ENCODE measurements at regions not wholly inside any gene's neighbourhood (a gene's known extent, or its start where the extent isn't known, plus 50 kb on each side); places are given as distances from the start of the nearest gene placed in this dataset.

DNA sequence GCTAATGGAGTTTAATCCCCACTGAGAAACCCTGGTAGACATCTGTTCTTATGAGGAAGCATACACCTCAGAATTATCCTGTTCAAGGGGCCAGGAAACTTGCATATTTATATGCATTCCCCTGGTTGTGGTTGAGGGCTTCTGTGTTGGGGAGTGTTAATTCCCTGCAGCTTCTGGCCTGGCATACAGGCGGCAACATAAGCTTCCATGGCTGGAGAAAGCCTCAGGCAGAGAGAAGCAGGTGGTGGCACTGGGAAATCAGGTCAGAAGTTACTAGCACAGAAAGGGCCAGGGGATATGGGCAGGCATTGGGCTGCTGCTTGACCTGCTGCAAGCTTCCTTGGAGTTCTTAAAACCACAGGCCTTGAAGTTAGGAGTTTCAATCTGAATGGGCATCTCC is 166.1 kb upstream of the SEMA6A start:
- no peak overlapping the region for H3K27ac ChIP-seq (ENCODE audit: low read depth in 2 of 2, low read length in 1 of 2)
- no peaks in the 10 kb centered on the region for H3K27me3 ChIP-seq (ENCODE audit: control insufficient read depth in 1 of 2, insufficient read depth in 2 of 2, low read length in 2 of 2)
- no peaks in the 10 kb centered on the region for H3K9me3 ChIP-seq (ENCODE audit: control insufficient read depth in 2 of 2, insufficient read depth in 1 of 2, low read depth in 1 of 2, low read length in 1 of 2)
- 93 to 100% methylated on average over 1 of the region's 1 CpG for WGBS, 2 donors
- H3K4me3 ChIP-seq (ENCODE audit: low read depth in 1 of 2, low read length in 2 of 2) = no peak overlapping the region
- no peaks in the 10 kb centered on the region for H3K36me3 ChIP-seq (ENCODE audit: control insufficient read depth in 2 of 2, insufficient read depth in 2 of 2, low read length in 1 of 2)
- no peaks in the 10 kb centered on the region for H3K4me1 ChIP-seq (ENCODE audit: control insufficient read depth in 2 of 2, insufficient read depth in 2 of 2, low read length in 1 of 2)

GRCh38 chr5:116739571-116739970 is 164.9 kb upstream of the SEMA6A start:
- Histone ChIP-seq H3K9me3 (ENCODE audit: control insufficient read depth in 2 of 2, insufficient read depth in 1 of 2, low read depth in 1 of 2, low read length in 1 of 2) (no peaks in the 10 kb centered on the region), H3K4me3 (ENCODE audit: low read depth in 1 of 2, low read length in 2 of 2) (no peak overlapping the region), H3K36me3 (ENCODE audit: control insufficient read depth in 2 of 2, insufficient read depth in 2 of 2, low read length in 1 of 2) (no peaks in the 10 kb centered on the region), H3K27me3 (ENCODE audit: control insufficient read depth in 1 of 2, insufficient read depth in 2 of 2, low read length in 2 of 2) (no peaks in the 10 kb centered on the region), H3K27ac (ENCODE audit: low read depth in 2 of 2, low read length in 1 of 2) (no peak overlapping the region), H3K4me1 (ENCODE audit: control insufficient read depth in 2 of 2, insufficient read depth in 2 of 2, low read length in 1 of 2) (peaks cover 2% of the 10 kb centered on the region in 2 donors)
- WGBS, 2 donors = 39 to 64% methylated on average over 9 of the region's 9 CpGs

- no peaks in the 10 kb centered on the region for H3K36me3 ChIP-seq (ENCODE audit: control insufficient read depth in 2 of 2, insufficient read depth in 2 of 2, low read length in 1 of 2)
- H3K9me3 ChIP-seq (ENCODE audit: control insufficient read depth in 2 of 2, insufficient read depth in 1 of 2, low read depth in 1 of 2, low read length in 1 of 2) = no peaks in the 10 kb centered on the region
- H3K27me3 ChIP-seq (ENCODE audit: control insufficient read depth in 1 of 2, insufficient read depth in 2 of 2, low read length in 2 of 2) = no peaks in the 10 kb centered on the region
- no peak overlapping the region for H3K27ac ChIP-seq (ENCODE audit: low read depth in 2 of 2, low read length in 1 of 2)
- peaks cover 2 to 5% of the 10 kb centered on the region in 2 donors for H3K4me1 ChIP-seq (ENCODE audit: control insufficient read depth in 2 of 2, insufficient read depth in 2 of 2, low read length in 1 of 2)
- WGBS, 2 donors = 50 to 54% methylated on average over 6 of the region's 6 CpGs
- no peak overlapping the region for H3K4me3 ChIP-seq (ENCODE audit: low read depth in 1 of 2, low read length in 2 of 2)
Measured at GRCh38 chr5:116738615-116739261, 164.1 kb upstream of the SEMA6A start.

GRCh38 chr5:116738239-116738614 is 163.6 kb upstream of the SEMA6A start:
- no peak overlapping the region for H3K27ac ChIP-seq (ENCODE audit: low read depth in 2 of 2, low read length in 1 of 2)
- H3K4me3 ChIP-seq (ENCODE audit: low read depth in 1 of 2, low read length in 2 of 2) = no peak overlapping the region
- H3K36me3 ChIP-seq (ENCODE audit: control insufficient read depth in 2 of 2, insufficient read depth in 2 of 2, low read length in 1 of 2) = no peaks in the 10 kb centered on the region
- H3K9me3 ChIP-seq (ENCODE audit: control insufficient read depth in 2 of 2, insufficient read depth in 1 of 2, low read depth in 1 of 2, low read length in 1 of 2) = no peaks in the 10 kb centered on the region
- H3K4me1 ChIP-seq (ENCODE audit: control insufficient read depth in 2 of 2, insufficient read depth in 2 of 2, low read length in 1 of 2) = peaks cover 2 to 5% of the 10 kb centered on the region in 2 donors
- 56 to 60% methylated on average over 5 of the region's 5 CpGs for WGBS, 2 donors
- H3K27me3 ChIP-seq (ENCODE audit: control insufficient read depth in 1 of 2, insufficient read depth in 2 of 2, low read length in 2 of 2) = no peaks in the 10 kb centered on the region

- peaks cover 2 to 5% of the 10 kb centered on the region in 2 donors for H3K4me1 ChIP-seq (ENCODE audit: control insufficient read depth in 2 of 2, insufficient read depth in 2 of 2, low read length in 1 of 2)
- no peaks in the 10 kb centered on the region for H3K36me3 ChIP-seq (ENCODE audit: control insufficient read depth in 2 of 2, insufficient read depth in 2 of 2, low read length in 1 of 2)
- H3K27ac ChIP-seq (ENCODE audit: low read depth in 2 of 2, low read length in 1 of 2) = no peak overlapping the region
- H3K27me3 ChIP-seq (ENCODE audit: control insufficient read depth in 1 of 2, insufficient read depth in 2 of 2, low read length in 2 of 2) = no peaks in the 10 kb centered on the region
- H3K4me3 ChIP-seq (ENCODE audit: low read depth in 1 of 2, low read length in 2 of 2) = no peak overlapping the region
- H3K9me3 ChIP-seq (ENCODE audit: control insufficient read depth in 2 of 2, insufficient read depth in 1 of 2, low read depth in 1 of 2, low read length in 1 of 2) = no peaks in the 10 kb centered on the region
Measured at GRCh38 chr5:116736671-116737070, 162.0 kb upstream of the SEMA6A start.

DNA sequence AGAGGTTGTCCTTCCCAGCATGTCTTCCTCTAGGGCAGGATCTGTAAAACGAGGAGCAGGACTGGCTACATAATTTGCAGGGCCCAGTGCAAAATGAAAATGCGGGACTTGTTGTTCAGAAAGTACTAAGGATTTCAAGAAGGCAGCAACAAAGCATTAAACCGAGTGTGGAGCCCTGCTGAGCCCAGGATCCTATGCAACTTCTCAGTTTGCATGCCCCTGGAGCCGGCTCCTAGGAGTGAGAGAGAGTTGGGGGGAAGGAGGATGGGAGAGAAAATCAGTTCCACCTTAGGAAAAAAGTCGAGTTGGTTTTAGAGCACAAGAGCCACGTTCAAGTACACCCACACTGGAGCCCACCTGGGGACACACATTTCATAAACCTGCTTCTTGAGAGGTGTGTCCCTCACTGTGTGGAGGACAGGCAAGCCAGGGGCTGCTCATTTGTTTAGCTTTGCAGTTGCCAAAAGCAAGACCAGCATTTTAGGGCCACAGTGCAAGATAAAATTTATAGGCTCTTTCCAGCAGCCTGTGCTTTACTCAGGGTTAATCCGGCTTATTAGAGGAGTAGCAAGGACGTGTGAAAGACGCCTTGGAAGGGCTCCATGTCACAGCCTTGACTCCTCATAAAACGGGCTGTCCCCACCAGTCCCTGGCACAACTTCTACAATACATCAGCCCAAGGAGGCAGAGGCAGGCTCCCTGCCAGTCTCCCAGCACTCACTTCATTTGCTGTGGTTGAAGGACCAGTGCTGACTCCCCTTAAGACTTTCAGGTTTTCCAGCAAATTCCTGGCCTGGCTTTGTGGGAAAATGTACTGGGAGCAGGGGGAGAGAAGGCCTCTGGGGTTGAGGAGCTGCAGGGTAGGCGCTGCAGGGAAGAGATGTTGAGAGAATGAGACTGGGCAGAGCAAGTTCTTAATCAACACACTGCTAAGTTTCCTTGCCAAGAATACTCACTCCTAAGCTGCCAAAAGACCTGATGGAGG is 159.7 kb upstream of the SEMA6A start:
- Histone ChIP-seq H3K36me3 (ENCODE audit: control insufficient read depth in 2 of 2, insufficient read depth in 2 of 2, low read length in 1 of 2) (no peaks in the 10 kb centered on the region), H3K27ac (ENCODE audit: low read depth in 2 of 2, low read length in 1 of 2) (no peak overlapping the region), H3K4me3 (ENCODE audit: low read depth in 1 of 2, low read length in 2 of 2) (no peak overlapping the region), H3K27me3 (ENCODE audit: control insufficient read depth in 1 of 2, insufficient read depth in 2 of 2, low read length in 2 of 2) (no peaks in the 10 kb centered on the region), H3K9me3 (ENCODE audit: control insufficient read depth in 2 of 2, insufficient read depth in 1 of 2, low read depth in 1 of 2, low read length in 1 of 2) (no peaks in the 10 kb centered on the region), H3K4me1 (ENCODE audit: control insufficient read depth in 2 of 2, insufficient read depth in 2 of 2, low read length in 1 of 2) (peaks cover 2 to 5% of the 10 kb centered on the region in 2 donors)
- 46 to 50% methylated on average over 11 of the region's 11 CpGs for WGBS, 2 donors

GRCh38 chr5:116732591-116732990 is 158.0 kb upstream of the SEMA6A start:
- 83 to 89% methylated on average over 2 of the region's 2 CpGs for WGBS, 2 donors
- H3K4me1 ChIP-seq (ENCODE audit: control insufficient read depth in 2 of 2, insufficient read depth in 2 of 2, low read length in 1 of 2) = peaks cover 2 to 5% of the 10 kb centered on the region in 2 donors
- H3K4me3 ChIP-seq (ENCODE audit: low read depth in 1 of 2, low read length in 2 of 2) = no peak overlapping the region

GRCh38 chr5:116731432-116731831 is 156.8 kb upstream of the SEMA6A start:
- Histone ChIP-seq H3K27me3 (ENCODE audit: control insufficient read depth in 1 of 2, insufficient read depth in 2 of 2, low read length in 2 of 2) (no peaks in the 10 kb centered on the region), H3K9me3 (ENCODE audit: control insufficient read depth in 2 of 2, insufficient read depth in 1 of 2, low read depth in 1 of 2, low read length in 1 of 2) (no peaks in the 10 kb centered on the region), H3K27ac (ENCODE audit: low read depth in 2 of 2, low read length in 1 of 2) (no peak overlapping the region), H3K36me3 (ENCODE audit: control insufficient read depth in 2 of 2, insufficient read depth in 2 of 2, low read length in 1 of 2) (no peaks in the 10 kb centered on the region), H3K4me1 (ENCODE audit: control insufficient read depth in 2 of 2, insufficient read depth in 2 of 2, low read length in 1 of 2) (peaks cover 2 to 5% of the 10 kb centered on the region in 2 donors), H3K4me3 (ENCODE audit: low read depth in 1 of 2, low read length in 2 of 2) (no peak overlapping the region)
- WGBS, 2 donors = 75% methylated on average over 2 of the region's 2 CpGs

More at GRCh38 chr5:116732591-116732990, 158.0 kb upstream of the SEMA6A start:
- no peak overlapping the region for H3K27ac ChIP-seq (ENCODE audit: low read depth in 2 of 2, low read length in 1 of 2)
- H3K27me3 ChIP-seq (ENCODE audit: control insufficient read depth in 1 of 2, insufficient read depth in 2 of 2, low read length in 2 of 2) = no peaks in the 10 kb centered on the region
- no peaks in the 10 kb centered on the region for H3K36me3 ChIP-seq (ENCODE audit: control insufficient read depth in 2 of 2, insufficient read depth in 2 of 2, low read length in 1 of 2)
- no peaks in the 10 kb centered on the region for H3K9me3 ChIP-seq (ENCODE audit: control insufficient read depth in 2 of 2, insufficient read depth in 1 of 2, low read depth in 1 of 2, low read length in 1 of 2)

GRCh38 chr5:116730706-116731105 is 156.1 kb upstream of the SEMA6A start:
- H3K27me3 ChIP-seq (ENCODE audit: control insufficient read depth in 1 of 2, insufficient read depth in 2 of 2, low read length in 2 of 2) = no peaks in the 10 kb centered on the region
- H3K27ac ChIP-seq (ENCODE audit: low read depth in 2 of 2, low read length in 1 of 2) = no peak overlapping the region
- H3K9me3 ChIP-seq (ENCODE audit: control insufficient read depth in 2 of 2, insufficient read depth in 1 of 2, low read depth in 1 of 2, low read length in 1 of 2) = no peaks in the 10 kb centered on the region
- peaks cover 2 to 5% of the 10 kb centered on the region in 2 donors for H3K4me1 ChIP-seq (ENCODE audit: control insufficient read depth in 2 of 2, insufficient read depth in 2 of 2, low read length in 1 of 2)
- 64 to 74% methylated on average over 5 of the region's 5 CpGs for WGBS, 2 donors
- H3K4me3 ChIP-seq (ENCODE audit: low read depth in 1 of 2, low read length in 2 of 2) = no peak overlapping the region
- no peaks in the 10 kb centered on the region for H3K36me3 ChIP-seq (ENCODE audit: control insufficient read depth in 2 of 2, insufficient read depth in 2 of 2, low read length in 1 of 2)
